ENCODE measurements at regions not wholly inside any gene's neighbourhood (a gene's known extent, or its start where the extent isn't known, plus 50 kb on each side); places are given as distances from the start of the nearest gene placed in this dataset.
"Not testable (repeated sequence)": the region's sequence is repeated elsewhere in the genome, so short reads cannot be mapped to it uniquely, and the experiment has no call there.

DNA sequence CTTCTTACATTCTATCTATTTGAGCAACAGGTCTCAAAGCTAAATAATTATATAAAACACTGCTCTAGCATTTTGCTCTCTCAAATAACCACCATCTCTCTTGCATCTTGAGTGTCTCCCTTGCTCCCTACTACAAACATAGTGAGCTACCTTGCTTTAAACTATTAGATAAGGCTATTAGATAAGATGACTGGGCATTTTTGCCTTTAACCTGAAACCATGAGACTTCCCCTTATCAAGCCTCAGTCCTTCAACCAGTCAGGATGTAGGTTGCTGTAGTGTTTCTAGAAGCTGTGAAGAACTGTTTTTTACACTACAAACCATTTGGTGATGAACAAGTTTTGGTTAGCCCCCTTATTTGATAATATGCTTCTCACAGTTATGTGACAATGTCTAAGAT, 115.4 kb upstream of the MAP2 start:
- no peaks in the 10 kb centered on the region for H4K20me1 ChIP-seq (ENCODE audit: insufficient read depth)
- DNase-seq = no peak
- no peaks in the 10 kb centered on the region for H3K4me1 ChIP-seq (ENCODE audit: control insufficient read depth in 1 of 2, insufficient read depth in 2 of 2, low read depth in 1 of 2, low read length in 1 of 2)
- H3K4me2 ChIP-seq = no peak overlapping the region
- H3K79me2 ChIP-seq (ENCODE audit: insufficient read depth) = no peaks in the 10 kb centered on the region
- no peaks in the 10 kb centered on the region for H3K9me2 ChIP-seq
- H3K9me3 ChIP-seq = no peaks in the 10 kb centered on the region
- TF ChIP-seq TCF12 (IDR thresholded peaks at IDR 0.05) = no peak
- no peak for TF ChIP-seq MEF2A (IDR thresholded peaks at IDR 0.05; ENCODE audit: borderline replicate concordance, low read depth)
- TF ChIP-seq, protein P1, sequence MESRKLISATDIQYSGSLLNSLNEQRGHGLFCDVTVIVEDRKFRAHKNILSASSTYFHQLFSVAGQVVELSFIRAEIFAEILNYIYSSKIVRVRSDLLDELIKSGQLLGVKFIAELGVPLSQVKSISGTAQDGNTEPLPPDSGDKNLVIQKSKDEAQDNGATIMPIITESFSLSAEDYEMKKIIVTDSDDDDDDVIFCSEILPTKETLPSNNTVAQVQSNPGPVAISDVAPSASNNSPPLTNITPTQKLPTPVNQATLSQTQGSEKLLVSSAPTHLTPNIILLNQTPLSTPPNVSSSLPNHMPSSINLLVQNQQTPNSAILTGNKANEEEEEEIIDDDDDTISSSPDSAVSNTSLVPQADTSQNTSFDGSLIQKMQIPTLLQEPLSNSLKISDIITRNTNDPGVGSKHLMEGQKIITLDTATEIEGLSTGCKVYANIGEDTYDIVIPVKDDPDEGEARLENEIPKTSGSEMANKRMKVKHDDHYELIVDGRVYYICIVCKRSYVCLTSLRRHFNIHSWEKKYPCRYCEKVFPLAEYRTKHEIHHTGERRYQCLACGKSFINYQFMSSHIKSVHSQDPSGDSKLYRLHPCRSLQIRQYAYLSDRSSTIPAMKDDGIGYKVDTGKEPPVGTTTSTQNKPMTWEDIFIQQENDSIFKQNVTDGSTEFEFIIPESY (IDR thresholded peaks at IDR 0.05; ENCODE audit: borderline replicate concordance, low read depth) = no peak
- TF ChIP-seq TEAD4 (IDR thresholded peaks at IDR 0.05; ENCODE audit: borderline replicate concordance, insufficient read depth) = no peak
- TF ChIP-seq POLR2AphosphoS5 (IDR thresholded peaks at IDR 0.05; ENCODE audit: low read depth, low read length) = no peak
- no peak overlapping the region for H3K9ac ChIP-seq
- H3K4me3 ChIP-seq (ENCODE audit: low read depth in 2 of 2, low read length in 1 of 2) = no peak overlapping the region
- CTCF ChIA-PET = interaction anchor here (1.3 to 4.1 kb wide), 2 partner anchors 26 to 71 kb away, joined by 3 to 13 read pairs; no protein-coding TSS in a partner anchor
- H3K27me3 ChIP-seq (ENCODE audit: insufficient read depth) = no peaks in the 10 kb centered on the region
- H3F3A ChIP-seq (replicated peaks; ENCODE audit: insufficient read depth) = no peaks in the 10 kb centered on the region
- no peaks in the 10 kb centered on the region for H3K36me3 ChIP-seq (replicated peaks in 1 of 2; ENCODE audit: control insufficient read depth in 1 of 2, insufficient read depth in 2 of 2, low read length in 1 of 2)
- no peak overlapping the region for H2AFZ ChIP-seq (ENCODE audit: low read depth)
- POLR2A ChIA-PET = no interaction called here
- H3K27ac ChIP-seq (ENCODE audit: low read depth in 2 of 2, low read length in 1 of 2) = no peak overlapping the region

DNA sequence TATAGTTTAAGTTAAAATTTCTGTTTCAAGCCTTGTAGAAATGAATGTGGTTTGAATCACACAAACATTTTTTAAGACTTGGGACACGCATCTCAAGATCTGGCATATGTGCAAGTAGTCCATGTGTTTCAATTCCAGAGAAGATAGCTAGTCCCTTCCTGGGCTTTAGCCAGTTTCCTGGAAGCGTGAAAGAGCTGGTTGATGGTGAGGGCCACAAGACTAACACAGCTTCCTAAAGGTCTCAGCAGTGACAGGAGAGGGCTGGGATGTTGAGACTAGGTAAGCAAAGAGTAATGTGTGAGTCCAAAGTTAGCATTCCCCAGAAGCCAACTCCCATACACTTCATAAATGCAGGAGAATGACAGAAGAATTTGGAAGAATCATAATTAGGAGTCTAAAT, 111.9 kb upstream of the MAP2 start:
- Histone ChIP-seq H3K9ac (no peak overlapping the region), H3K4me1 (ENCODE audit: control insufficient read depth in 1 of 2, insufficient read depth in 2 of 2, low read depth in 1 of 2, low read length in 1 of 2) (no peaks in the 10 kb centered on the region), H2AFZ (ENCODE audit: low read depth) (no peak overlapping the region), H3K27ac (ENCODE audit: low read depth in 2 of 2, low read length in 1 of 2) (no peak overlapping the region), H3K27me3 (ENCODE audit: insufficient read depth) (no peaks in the 10 kb centered on the region), H3K9me2 (no peaks in the 10 kb centered on the region), H3K9me3 (no peaks in the 10 kb centered on the region), H3K36me3 (replicated peaks in 1 of 2; ENCODE audit: control insufficient read depth in 1 of 2, insufficient read depth in 2 of 2, low read length in 1 of 2) (no peaks in the 10 kb centered on the region), H3F3A (replicated peaks; ENCODE audit: insufficient read depth) (no peaks in the 10 kb centered on the region), H4K20me1 (ENCODE audit: insufficient read depth) (no peaks in the 10 kb centered on the region), H3K4me3 (ENCODE audit: low read depth in 2 of 2, low read length in 1 of 2) (no peak overlapping the region), H3K4me2 (no peak overlapping the region), H3K79me2 (ENCODE audit: insufficient read depth) (no peaks in the 10 kb centered on the region)
- POLR2A ChIA-PET = no interaction called here
- no peak for DNase-seq
- 22% methylated on average over 2 of the region's 2 CpGs for WGBS (ENCODE audit: low lambda C conversion rate)
- CTCF ChIA-PET = interaction anchor here (1.2 kb wide), 1 partner anchor 8 kb away, joined by 3 read pairs; no protein-coding TSS in a partner anchor
- no peak for TF ChIP-seq TCF12 (IDR thresholded peaks at IDR 0.05)
- no peak for TF ChIP-seq RAD21 (IDR thresholded peaks at IDR 0.05; ENCODE audit: low read length)
- TF ChIP-seq ELF1 (IDR thresholded peaks at IDR 0.05) = no peak
- no peak for TF ChIP-seq RFX5 (IDR thresholded peaks at IDR 0.05; ENCODE audit: low read length)
- TF ChIP-seq JUND (IDR thresholded peaks at IDR 0.05) = no peak

DNA sequence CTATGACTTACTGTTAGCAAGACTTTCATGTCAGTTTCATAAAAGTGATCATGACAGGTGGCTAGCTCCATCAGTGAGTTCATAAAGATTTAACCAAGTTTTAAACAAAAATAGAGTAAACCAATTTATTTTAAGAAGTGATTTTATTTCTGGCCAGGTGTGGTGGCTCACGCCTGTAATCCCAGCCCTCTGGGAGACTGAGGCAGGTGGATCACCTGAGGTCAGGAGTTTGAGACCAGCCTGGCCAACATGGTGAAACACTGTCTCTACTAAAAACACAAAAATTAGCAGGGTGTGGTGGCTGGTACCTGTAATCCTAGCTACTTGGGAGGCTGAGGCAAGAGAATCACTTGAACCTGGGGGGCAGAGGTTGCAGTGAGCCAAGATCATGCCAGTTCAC, 111.4 kb upstream of the MAP2 start:
- H3K4me3 ChIP-seq (ENCODE audit: low read depth in 2 of 2, low read length in 1 of 2); H3K9me2 ChIP-seq; CTCF ChIA-PET; H2AFZ ChIP-seq (ENCODE audit: low read depth); H4K20me1 ChIP-seq (ENCODE audit: insufficient read depth); H3K9me3 ChIP-seq; H3K79me2 ChIP-seq (ENCODE audit: insufficient read depth); H3K4me1 ChIP-seq (ENCODE audit: control insufficient read depth in 1 of 2, insufficient read depth in 2 of 2, low read depth in 1 of 2, low read length in 1 of 2); DNase-seq; H3K27me3 ChIP-seq (ENCODE audit: insufficient read depth); H3K4me2 ChIP-seq; H3K9ac ChIP-seq; POLR2A ChIA-PET; H3F3A ChIP-seq (replicated peaks; ENCODE audit: insufficient read depth); H3K27ac ChIP-seq (ENCODE audit: low read depth in 2 of 2, low read length in 1 of 2); H3K36me3 ChIP-seq (replicated peaks in 1 of 2; ENCODE audit: control insufficient read depth in 1 of 2, insufficient read depth in 2 of 2, low read length in 1 of 2): not testable (repeated sequence)
- WGBS (ENCODE audit: low lambda C conversion rate) = 22% methylated on average over 1 of the region's 1 CpG

Data from SK-N-SH (cell line).